ENCODE measurements at regions not wholly inside any gene's neighbourhood (a gene's known extent, or its start where the extent isn't known, plus 50 kb on each side); places are given as distances from the start of the nearest gene placed in this dataset.

DNA sequence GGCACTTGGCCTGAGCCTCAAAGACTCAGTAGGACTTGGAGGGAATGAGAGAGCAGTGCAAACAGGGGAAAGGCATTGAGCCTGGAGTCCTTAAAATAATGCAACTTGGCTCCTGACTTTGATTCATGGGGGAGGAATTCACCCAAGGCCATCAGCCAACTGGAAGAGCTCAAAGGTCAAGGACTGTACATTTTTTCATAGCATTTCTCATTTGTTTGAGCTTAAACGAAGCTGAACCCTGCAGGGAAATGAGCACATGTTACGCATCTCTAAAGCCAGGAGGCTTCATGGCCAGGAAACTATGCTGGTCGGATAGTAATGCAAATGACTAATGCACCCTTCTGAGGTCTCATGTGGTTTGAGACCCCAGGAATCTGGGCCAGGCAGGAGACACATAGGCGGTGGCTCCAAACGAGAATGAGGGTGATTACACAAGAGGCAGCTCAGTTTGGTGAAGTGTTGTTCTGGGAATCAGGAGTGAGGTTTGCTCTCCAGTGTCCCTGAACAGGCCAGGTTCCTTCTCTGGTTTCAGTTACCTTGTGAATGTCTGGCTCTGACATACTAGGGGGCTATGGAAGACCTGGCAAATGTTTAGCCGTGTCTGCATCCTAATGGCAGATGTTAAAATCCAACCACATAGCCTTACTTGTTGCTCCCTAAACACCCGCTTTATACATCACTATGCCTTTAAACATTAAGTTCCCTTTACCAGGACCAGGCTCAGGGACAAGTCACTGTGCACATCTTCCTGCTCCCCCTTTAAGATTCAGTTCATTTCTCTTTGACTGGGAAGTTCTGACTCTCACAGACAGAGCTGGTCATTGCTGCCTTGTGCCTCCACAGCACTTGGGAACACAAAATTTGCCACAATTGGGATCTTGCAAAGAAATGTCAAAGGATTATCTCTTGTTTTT, 503.9 kb upstream of the USP24 start (continued):
- TF ChIP-seq, protein P1, sequence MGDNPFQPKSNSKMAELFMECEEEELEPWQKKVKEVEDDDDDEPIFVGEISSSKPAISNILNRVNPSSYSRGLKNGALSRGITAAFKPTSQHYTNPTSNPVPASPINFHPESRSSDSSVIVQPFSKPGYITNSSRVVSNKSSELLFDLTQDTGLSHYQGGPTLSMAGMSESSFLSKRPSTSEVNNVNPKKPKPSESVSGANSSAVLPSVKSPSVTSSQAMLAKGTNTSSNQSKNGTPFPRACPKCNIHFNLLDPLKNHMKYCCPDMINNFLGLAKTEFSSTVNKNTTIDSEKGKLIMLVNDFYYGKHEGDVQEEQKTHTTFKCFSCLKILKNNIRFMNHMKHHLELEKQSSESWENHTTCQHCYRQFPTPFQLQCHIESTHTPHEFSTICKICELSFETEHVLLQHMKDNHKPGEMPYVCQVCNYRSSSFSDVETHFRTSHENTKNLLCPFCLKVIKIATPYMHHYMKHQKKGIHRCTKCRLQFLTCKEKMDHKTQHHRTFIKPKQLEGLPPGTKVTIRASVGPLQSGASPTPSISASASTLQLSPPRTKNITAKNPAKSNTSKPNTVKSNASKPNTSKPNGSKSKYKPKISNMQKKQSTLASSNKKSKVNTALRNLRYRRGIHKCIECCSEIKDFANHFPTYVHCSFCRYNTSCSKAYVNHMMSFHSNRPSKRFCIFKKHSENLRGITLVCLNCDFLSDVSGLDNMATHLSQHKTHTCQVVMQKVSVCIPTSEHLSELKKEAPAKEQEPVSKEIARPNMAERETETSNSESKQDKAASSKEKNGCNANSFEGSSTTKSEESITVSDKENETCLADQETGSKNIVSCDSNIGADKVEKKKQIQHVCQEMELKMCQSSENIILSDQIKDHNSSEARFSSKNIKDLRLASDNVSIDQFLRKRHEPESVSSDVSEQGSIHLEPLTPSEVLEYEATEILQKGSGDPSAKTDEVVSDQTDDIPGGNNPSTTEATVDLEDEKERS (CRISPR knock-in tag; IDR thresholded peaks at IDR 0.05) = no peak
- no peak for TF ChIP-seq ZNF546 (CRISPR knock-in tag; conservative IDR thresholded peaks at IDR 0.05)
- TF ChIP-seq, protein P2, sequence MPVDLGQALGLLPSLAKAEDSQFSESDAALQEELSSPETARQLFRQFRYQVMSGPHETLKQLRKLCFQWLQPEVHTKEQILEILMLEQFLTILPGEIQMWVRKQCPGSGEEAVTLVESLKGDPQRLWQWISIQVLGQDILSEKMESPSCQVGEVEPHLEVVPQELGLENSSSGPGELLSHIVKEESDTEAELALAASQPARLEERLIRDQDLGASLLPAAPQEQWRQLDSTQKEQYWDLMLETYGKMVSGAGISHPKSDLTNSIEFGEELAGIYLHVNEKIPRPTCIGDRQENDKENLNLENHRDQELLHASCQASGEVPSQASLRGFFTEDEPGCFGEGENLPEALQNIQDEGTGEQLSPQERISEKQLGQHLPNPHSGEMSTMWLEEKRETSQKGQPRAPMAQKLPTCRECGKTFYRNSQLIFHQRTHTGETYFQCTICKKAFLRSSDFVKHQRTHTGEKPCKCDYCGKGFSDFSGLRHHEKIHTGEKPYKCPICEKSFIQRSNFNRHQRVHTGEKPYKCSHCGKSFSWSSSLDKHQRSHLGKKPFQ (CRISPR knock-in tag; IDR thresholded peaks at IDR 0.05; ENCODE audit: insufficient replicate concordance) = no peak
- TF ChIP-seq, protein P3, sequence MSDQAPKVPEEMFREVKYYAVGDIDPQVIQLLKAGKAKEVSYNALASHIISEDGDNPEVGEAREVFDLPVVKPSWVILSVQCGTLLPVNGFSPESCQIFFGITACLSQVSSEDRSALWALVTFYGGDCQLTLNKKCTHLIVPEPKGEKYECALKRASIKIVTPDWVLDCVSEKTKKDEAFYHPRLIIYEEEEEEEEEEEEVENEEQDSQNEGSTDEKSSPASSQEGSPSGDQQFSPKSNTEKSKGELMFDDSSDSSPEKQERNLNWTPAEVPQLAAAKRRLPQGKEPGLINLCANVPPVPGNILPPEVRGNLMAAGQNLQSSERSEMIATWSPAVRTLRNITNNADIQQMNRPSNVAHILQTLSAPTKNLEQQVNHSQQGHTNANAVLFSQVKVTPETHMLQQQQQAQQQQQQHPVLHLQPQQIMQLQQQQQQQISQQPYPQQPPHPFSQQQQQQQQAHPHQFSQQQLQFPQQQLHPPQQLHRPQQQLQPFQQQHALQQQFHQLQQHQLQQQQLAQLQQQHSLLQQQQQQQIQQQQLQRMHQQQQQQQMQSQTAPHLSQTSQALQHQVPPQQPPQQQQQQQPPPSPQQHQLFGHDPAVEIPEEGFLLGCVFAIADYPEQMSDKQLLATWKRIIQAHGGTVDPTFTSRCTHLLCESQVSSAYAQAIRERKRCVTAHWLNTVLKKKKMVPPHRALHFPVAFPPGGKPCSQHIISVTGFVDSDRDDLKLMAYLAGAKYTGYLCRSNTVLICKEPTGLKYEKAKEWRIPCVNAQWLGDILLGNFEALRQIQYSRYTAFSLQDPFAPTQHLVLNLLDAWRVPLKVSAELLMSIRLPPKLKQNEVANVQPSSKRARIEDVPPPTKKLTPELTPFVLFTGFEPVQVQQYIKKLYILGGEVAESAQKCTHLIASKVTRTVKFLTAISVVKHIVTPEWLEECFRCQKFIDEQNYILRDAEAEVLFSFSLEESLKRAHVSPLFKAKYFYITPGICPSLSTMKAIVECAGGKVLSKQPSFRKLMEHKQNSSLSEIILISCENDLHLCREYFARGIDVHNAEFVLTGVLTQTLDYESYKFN (CRISPR knock-in tag; conservative IDR thresholded peaks at IDR 0.05) = 0 out of 2 replicates have a peak, but pooled peaks have one; percentile 14
- TF ChIP-seq ZNF124 (CRISPR knock-in tag; IDR thresholded peaks at IDR 0.05) = no peak
- no peak for TF ChIP-seq SATB2 (CRISPR knock-in tag; IDR thresholded peaks at IDR 0.05)
- TF ChIP-seq MBNL3 (CRISPR knock-in tag; conservative IDR thresholded peaks at IDR 0.05) = no peak
- TF ChIP-seq, protein P4, sequence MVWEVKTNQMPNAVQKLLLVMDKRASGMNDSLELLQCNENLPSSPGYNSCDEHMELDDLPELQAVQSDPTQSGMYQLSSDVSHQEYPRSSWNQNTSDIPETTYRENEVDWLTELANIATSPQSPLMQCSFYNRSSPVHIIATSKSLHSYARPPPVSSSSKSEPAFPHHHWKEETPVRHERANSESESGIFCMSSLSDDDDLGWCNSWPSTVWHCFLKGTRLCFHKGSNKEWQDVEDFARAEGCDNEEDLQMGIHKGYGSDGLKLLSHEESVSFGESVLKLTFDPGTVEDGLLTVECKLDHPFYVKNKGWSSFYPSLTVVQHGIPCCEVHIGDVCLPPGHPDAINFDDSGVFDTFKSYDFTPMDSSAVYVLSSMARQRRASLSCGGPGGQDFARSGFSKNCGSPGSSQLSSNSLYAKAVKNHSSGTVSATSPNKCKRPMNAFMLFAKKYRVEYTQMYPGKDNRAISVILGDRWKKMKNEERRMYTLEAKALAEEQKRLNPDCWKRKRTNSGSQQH (CRISPR knock-in tag; IDR thresholded peaks at IDR 0.05; ENCODE audit: low read depth) = no peak
- TF ChIP-seq, protein P5, sequence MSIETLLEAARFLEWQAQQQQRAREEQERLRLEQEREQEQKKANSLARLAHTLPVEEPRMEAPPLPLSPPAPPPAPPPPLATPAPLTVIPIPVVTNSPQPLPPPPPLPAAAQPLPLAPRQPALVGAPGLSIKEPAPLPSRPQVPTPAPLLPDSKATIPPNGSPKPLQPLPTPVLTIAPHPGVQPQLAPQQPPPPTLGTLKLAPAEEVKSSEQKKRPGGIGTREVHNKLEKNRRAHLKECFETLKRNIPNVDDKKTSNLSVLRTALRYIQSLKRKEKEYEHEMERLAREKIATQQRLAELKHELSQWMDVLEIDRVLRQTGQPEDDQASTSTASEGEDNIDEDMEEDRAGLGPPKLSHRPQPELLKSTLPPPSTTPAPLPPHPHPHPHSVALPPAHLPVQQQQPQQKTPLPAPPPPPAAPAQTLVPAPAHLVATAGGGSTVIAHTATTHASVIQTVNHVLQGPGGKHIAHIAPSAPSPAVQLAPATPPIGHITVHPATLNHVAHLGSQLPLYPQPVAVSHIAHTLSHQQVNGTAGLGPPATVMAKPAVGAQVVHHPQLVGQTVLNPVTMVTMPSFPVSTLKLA (IDR thresholded peaks at IDR 0.05) = no peak
- TF ChIP-seq NFKB2 (CRISPR knock-in tag; IDR thresholded peaks at IDR 0.05; ENCODE audit: borderline replicate concordance) = no peak
- no peak for TF ChIP-seq SRY (CRISPR knock-in tag; IDR thresholded peaks at IDR 0.05)
- TF ChIP-seq AGO2 (optimal IDR thresholded peaks at IDR 0.05; ENCODE audit: low read depth, low read length) = no peak
- TF ChIP-seq TEAD3 (CRISPR knock-in tag; optimal IDR thresholded peaks at IDR 0.05; ENCODE audit: borderline replicate concordance) = peak; percentile 47
- TF ChIP-seq ZNF547 (CRISPR knock-in tag; IDR thresholded peaks at IDR 0.05) = no peak
